HG02981 (cell line): ENCODE measurements at regions not wholly inside any gene's neighbourhood (a gene's known extent, or its start where the extent isn't known, plus 50 kb on each side); places are given as distances from the start of the nearest gene placed in this dataset.
"Not testable (repeated sequence)": the region's sequence is repeated elsewhere in the genome, so short reads cannot be mapped to it uniquely, and the experiment has no call there.

Experiments used
- ATAC-seq: cut with Tn5 transposase; IDR thresholded peaks from one replicate; pipeline ENCODE4 v1.9.1; 2021; ENCODE audit warnings: mild to moderate bottlenecking, moderate library complexity; ENCODE audit not compliant: unreplicated experiment

- no peak for ATAC-seq
Observed at GRCh38 chr12:70069221-70070105, 173.8 kb upstream of the CNOT2 start.

DNA sequence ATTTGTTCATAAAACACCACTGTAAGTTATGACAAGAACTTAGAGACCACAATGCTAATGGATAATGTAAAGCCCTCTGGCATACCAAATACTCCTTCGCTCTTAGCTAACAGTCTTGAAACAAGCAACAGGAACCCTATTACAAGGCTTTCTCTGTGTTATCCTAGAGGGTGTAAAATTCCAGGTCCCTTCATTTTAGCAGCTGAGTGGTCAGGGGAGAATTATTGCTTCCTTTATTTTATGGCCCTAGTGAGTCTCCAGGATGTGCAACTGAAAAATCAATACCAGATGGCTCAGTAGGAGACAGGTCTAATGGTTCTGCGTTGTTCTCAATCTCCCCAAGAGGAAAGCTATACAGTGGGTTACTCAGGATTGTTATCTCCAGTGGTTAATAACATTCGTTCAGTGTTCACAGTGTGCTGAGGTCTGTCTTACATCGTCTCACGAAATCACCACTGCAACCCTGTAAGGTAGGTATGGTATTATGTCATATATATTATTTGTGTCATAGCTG lies 172.7 kb upstream of the CNOT2 start:
- no peak for ATAC-seq

DNA sequence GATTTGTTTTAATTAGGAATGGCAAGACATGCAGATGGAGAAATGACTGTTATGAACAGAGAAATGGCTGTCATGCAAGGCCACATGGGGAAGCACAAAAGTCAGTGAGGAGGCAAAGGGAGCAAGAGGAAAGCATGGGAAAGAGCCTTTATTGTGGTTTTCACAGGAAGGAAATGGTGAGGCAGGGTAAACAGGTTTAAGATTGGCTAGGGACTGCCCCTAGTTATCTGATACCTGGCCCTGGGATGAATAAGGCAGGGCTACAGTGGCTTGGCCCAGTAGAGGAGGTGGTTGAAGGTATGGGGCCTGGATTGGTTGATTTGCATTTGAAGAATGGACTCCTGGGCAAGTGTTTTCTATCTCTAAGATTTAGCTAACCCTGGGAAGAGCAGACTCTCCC lies 168.7 kb upstream of the CNOT2 start:
- ATAC-seq = no peak

DNA sequence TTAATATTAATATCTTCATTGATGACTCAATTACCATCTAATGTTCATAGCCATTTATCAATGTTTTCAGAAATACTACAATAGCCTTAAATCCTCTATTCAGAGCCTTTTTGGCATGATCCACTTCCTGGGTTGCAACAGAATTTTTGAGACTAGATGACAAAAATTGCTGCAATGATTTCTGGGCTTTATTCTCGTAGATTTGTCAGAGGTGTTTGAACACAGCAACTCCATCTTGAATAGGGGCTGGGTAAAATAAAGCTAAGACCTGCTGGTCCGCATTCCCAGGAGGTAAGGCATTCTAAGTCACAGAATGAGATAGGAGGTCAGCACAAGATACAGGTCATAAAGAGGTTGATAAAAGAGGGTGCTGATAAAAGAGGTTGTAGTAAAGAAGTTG lies 165.8 kb upstream of the CNOT2 start:
- no peak for ATAC-seq

DNA sequence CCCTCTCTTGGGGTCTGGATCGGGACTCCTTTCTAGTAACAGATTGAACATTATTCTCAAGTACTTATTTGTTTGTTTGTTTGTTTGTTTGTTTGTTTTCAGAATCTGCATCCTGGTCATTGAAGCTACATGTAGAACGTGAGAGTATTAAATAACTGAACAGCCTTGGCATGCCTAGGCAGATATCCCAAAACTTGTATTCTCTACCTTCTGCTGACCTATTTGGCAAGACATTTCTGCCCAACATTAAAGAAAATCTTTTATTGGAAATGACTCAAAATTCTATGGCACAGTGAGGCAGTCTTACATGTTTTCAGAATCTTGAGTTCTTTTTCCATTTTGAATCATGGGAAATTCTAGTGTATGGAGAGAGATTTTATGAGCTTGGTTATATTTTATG lies 165.1 kb upstream of the CNOT2 start:
- no peak for ATAC-seq

GRCh38 chr12:70080566-70080965 lies 162.7 kb upstream of the CNOT2 start:
- no peak for ATAC-seq

DNA sequence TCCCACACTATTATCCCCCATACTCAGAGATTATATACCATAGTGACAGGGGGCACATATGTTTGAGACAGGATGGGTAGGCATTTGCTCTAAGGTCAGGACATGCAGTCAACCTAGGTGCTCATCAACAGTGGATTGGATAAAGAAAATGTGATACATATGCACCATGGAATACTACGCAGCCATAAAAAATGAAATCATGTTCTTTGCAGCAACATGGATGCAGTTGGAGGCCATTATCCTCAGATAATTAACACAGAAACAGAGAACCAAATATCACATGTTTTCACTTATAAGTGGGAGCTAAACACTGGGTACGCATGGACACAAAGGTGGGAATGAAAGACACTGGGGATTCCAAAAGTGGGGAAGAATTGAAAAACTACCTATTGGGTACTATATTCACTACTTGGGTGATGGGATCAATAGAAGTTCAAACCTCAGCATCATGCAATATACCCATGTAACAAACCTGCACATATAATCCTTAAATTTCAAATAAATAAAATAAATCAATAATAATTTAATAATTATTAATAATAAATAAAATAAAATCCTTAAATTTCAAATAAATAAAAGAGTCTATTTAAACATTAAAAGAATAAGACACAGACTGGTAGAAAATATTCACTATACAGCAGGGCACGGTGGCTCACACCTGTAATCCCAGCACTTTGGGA lies 160.1 kb upstream of the CNOT2 start:
- ATAC-seq = no peak

DNA sequence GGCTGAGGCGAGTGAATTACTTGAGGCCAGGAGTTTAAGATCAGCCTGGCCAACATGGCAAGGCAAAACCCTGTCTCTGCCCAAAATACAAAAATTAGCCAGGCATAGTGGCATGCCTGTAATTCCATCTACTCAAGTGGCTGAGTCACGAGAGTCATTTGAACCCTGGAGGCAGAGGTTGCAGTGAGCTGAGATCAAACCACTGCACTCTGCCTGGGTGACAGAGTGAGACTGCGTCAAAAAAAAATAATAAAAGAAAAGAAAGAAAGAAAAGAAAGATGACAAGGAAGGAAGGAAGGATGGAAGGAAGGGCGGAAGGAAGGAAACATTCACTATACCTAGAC lies 159.6 kb upstream of the CNOT2 start:
- no peak for ATAC-seq

DNA sequence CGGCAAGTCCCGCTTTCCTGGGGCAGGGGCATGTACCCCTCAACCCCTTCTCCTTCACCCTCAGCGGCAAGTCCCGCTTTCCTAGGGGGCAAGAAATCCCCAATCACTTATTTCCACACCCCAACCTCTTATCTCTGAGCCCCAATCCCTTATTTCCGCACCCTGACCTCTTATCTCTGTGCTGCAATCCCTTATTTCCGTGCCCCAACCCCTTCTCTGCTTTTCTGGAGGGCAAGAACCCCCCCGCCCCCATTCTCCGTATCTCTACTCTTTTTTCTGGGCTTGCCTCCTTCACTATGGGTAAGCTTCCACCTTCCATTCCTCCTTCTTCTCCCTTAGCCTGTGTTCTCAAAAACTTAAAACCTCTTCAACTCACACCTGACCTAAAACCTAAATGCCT lies 156.9 kb upstream of the CNOT2 start:
- ATAC-seq = not testable (repeated sequence)

DNA sequence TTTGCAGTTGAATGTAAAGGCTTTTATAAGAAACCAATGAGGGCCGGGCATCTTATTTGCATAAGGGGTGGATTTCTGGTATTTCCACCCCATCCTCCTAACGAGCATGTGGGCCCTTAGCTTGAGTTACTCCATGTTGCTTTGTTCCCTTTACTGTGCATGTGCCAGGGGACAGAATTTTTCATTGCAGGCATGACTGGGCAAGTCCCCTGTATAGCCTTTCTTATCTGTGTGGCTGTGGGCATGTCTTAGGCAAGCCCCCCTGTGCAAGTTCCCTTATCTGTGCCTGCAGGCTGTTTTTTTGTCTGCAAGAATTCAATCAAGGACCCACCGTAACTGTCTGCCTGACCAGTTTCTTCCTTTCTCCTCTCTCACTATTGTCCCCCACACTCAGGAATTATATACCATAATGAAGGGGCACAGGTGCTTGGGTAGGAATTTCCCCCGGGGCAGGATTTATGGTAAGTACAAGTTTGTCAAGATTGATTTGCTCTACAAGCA lies 152.2 kb upstream of the CNOT2 start:
- no peak for ATAC-seq

GRCh38 chr12:70094467-70094866 lies 148.8 kb upstream of the CNOT2 start:
- ATAC-seq = no peak

- ATAC-seq = no peak
Observed at GRCh38 chr12:70096759-70097410, 146.3 kb upstream of the CNOT2 start.

DNA sequence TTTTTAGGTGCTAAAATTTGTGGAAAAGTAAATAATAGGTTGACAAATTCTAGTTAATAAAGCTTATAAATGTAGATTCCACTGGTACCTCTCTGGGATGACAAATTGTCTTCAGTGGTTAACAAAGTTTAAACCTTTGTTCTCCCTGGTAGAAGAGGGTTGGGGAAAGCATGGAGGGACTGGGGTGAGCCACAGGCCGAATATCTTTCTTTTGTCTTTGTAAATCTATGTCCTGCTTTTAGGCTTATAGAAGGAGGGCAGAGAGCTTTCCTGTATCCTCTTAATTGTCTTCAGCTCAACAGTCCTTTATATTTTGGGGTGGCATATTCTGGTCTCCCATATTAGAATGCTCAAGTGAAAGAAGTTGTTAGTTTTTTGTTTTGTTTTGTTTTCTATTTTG lies 142.2 kb upstream of the CNOT2 start:
- no peak for ATAC-seq

DNA sequence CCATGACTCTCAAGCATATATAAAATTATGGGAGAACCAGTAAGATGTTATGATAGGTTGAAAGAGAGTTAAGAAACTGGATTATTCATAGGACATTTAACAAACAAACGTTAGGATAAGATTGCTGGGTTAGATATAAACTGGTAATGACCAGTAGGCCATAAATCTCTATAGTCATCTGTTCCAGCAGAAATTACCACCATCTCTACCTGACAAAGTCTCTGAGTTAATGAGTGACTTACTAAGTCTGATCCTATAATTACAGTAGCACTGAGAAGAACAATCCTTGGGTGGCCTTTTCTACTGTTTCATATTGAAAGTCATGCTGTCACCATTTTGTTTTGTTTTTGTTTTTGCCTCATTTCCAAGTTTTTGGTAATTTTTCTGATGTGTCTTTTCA lies 136.9 kb upstream of the CNOT2 start:
- ATAC-seq = no peak

- ATAC-seq = no peak
Observed at GRCh38 chr12:70110085-70110484, 133.1 kb upstream of the CNOT2 start.

- ATAC-seq = no peak
Observed at GRCh38 chr12:70117670-70118069, 125.6 kb upstream of the CNOT2 start.

DNA sequence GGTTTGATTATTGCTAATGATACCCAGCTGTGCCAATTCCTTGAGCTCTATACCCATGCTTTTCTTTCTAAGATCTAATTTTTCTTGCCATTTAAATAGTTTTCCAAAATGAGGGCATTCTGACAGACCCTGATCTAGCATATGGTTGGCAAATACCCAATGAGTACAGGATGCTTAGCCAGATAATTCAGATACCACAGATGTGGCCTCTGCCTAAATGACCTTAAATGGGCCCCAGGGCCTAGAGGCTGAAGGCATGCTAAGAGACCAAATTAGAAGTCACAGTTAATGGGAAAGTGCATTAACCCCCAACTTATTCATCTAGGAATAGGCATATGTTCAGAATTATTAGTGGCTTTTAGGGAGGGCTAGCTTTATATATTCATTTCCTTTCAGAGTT lies 122.3 kb upstream of the CNOT2 start:
- no peak for ATAC-seq

GRCh38 chr12:70121562-70121961 lies 121.7 kb upstream of the CNOT2 start:
- ATAC-seq = no peak

DNA sequence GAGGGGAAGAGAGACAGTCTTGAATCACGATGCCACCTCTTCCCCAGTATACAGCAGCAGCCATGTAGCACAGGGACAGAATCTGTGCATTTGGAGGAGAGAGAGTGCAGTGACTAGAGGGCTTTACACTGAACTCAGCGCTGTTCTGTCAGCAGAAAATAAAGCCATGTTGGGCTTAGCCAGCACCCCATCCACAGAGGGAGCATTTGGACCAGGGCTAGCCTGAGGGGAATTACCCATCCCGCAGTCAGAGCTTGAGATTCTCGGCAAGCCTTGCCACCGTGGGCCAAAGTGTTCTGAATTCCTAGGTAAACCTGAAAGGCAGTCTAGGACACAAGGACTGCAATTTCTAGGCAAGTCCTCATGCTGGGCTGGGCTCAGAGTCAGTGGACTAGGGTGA lies 120.4 kb upstream of the CNOT2 start:
- ATAC-seq = no peak

GRCh38 chr12:70149013-70149412 lies 94.2 kb upstream of the CNOT2 start:
- ATAC-seq = no peak

GRCh38 chr12:70149665-70150064 lies 93.6 kb upstream of the CNOT2 start:
- ATAC-seq = no peak

- ATAC-seq = no peak
Observed at GRCh38 chr12:70150230-70150629, 93.0 kb upstream of the CNOT2 start.
